ENCODE measurements at regions not wholly inside any gene's neighbourhood (a gene's known extent, or its start where the extent isn't known, plus 50 kb on each side); places are given as distances from the start of the nearest gene placed in this dataset.

GRCh38 chr2:120443946-120444345 is 98.0 kb downstream of the INHBB start:
- no peak for TF ChIP-seq REST (IDR thresholded peaks at IDR 0.05; ENCODE audit: insufficient read depth in 1 of 2, low read depth in 2 of 2, low read length in 2 of 2)
- no peak for TF ChIP-seq POLR2AphosphoS5 (IDR thresholded peaks at IDR 0.05; ENCODE audit: low read depth, low read length)

Data from PFSK-1 (cell line).